Stimulated activated CD8-positive, alpha-beta memory T cell treated with anti-CD3 and anti-CD28 coated beads, Interleukin-7, amount 100 ng/mL, for 48 hours (primary cell): ENCODE measurements at regions not wholly inside any gene's neighbourhood (a gene's known extent, or its start where the extent isn't known, plus 50 kb on each side); places are given as distances from the start of the nearest gene placed in this dataset.
"Not testable (repeated sequence)": the region's sequence is repeated elsewhere in the genome, so short reads cannot be mapped to it uniquely, and the experiment has no call there.

Source experiments
- DNase-seq, 2 donors: peaks; one replicate each; pipeline ENCODE4 v3.0.0-alpha.2; 2020; ENCODE audit warnings: low read depth in 1 of 2; ENCODE audit errors: extremely low read depth in 1 of 2

- no peak for DNase-seq
These were observed 600.7 kb upstream of the USP24 start for GRCh38 chr1:55815745-55816455.

- DNase-seq: no peak
These were observed 599.8 kb upstream of the USP24 start for GRCh38 chr1:55814967-55815366.

- DNase-seq: no peak
These were observed 598.5 kb upstream of the USP24 start for GRCh38 chr1:55813618-55814017.

GRCh38 chr1:55812281-55812680, 597.1 kb upstream of the USP24 start:
- DNase-seq: no peak

- no peak for DNase-seq
These were observed 593.1 kb upstream of the USP24 start for GRCh38 chr1:55808263-55808662.

- DNase-seq: no peak
These were observed 588.3 kb upstream of the USP24 start for GRCh38 chr1:55803429-55803828.

- no peak for DNase-seq
These were observed 586.3 kb upstream of the USP24 start for GRCh38 chr1:55801481-55801880.

- DNase-seq: no peak
These were observed 585.3 kb upstream of the USP24 start for GRCh38 chr1:55800503-55800902.

- DNase-seq: no peak
These were observed 578.7 kb upstream of the USP24 start for GRCh38 chr1:55793856-55794255.

- DNase-seq: no peak
These were observed 577.7 kb upstream of the USP24 start for GRCh38 chr1:55792870-55793269.

- no peak for DNase-seq
These were observed 574.3 kb upstream of the USP24 start for GRCh38 chr1:55789466-55789865.

- no peak for DNase-seq
These were observed 571.2 kb upstream of the USP24 start for GRCh38 chr1:55786396-55786795.

GRCh38 chr1:55784941-55785450, 569.8 kb upstream of the USP24 start:
- DNase-seq: not testable (repeated sequence)

GRCh38 chr1:55781944-55782482, 566.8 kb upstream of the USP24 start:
- DNase-seq: no peak

GRCh38 chr1:55781003-55781402, 565.8 kb upstream of the USP24 start:
- DNase-seq: no peak

- no peak for DNase-seq
These were observed 562.4 kb upstream of the USP24 start for GRCh38 chr1:55777545-55777944.

GRCh38 chr1:55775007-55775406, 559.8 kb upstream of the USP24 start:
- no peak for DNase-seq

GRCh38 chr1:55774446-55774845, 559.3 kb upstream of the USP24 start:
- no peak for DNase-seq

- no peak for DNase-seq
These were observed 558.2 kb upstream of the USP24 start for GRCh38 chr1:55773211-55773940.

- no peak for DNase-seq
These were observed 553.3 kb upstream of the USP24 start for GRCh38 chr1:55768327-55768952.

GRCh38 chr1:55767171-55767570, 552.0 kb upstream of the USP24 start:
- DNase-seq: no peak

- DNase-seq: not testable (repeated sequence)
These were observed 550.3 kb upstream of the USP24 start for GRCh38 chr1:55765505-55765904.
